ENCODE measurements at regions not wholly inside any gene's neighbourhood (a gene's known extent, or its start where the extent isn't known, plus 50 kb on each side); places are given as distances from the start of the nearest gene placed in this dataset.

DNA sequence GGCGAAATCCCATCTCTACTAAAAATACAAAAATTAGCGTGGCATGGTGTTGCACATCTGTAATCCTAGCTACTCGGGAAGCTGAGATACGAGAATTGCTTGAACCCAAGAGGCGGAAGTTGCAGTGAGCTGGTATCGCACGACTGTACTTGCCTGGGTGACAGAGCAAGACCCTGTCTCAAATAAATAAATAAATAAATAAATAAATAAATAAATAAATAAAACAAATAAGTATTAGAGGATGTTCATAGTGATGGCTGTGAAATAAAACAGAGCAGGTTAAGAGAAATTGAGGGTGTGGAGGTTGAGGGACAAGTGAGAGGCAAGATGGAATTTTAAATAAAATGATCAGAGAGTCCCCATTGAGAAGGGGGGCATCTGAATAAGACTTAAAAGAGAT is 124.7 kb upstream of the DST start:
- Histone ChIP-seq H3K36me3 (no peaks in the 10 kb centered on the region), H3K4me3 (ENCODE audit: low read depth in 1 of 2, low read length in 1 of 2) (no peak overlapping the region), H3K4me1 (ENCODE audit: control insufficient read depth in 1 of 2, insufficient read depth in 1 of 2, low read depth in 1 of 2, low read length in 1 of 2) (no peaks in the 10 kb centered on the region), H3K9me3 (no peaks in the 10 kb centered on the region), H3K27me3 (no peaks in the 10 kb centered on the region), H3K27ac (no peak overlapping the region)
- TF ChIP-seq, protein P1, sequence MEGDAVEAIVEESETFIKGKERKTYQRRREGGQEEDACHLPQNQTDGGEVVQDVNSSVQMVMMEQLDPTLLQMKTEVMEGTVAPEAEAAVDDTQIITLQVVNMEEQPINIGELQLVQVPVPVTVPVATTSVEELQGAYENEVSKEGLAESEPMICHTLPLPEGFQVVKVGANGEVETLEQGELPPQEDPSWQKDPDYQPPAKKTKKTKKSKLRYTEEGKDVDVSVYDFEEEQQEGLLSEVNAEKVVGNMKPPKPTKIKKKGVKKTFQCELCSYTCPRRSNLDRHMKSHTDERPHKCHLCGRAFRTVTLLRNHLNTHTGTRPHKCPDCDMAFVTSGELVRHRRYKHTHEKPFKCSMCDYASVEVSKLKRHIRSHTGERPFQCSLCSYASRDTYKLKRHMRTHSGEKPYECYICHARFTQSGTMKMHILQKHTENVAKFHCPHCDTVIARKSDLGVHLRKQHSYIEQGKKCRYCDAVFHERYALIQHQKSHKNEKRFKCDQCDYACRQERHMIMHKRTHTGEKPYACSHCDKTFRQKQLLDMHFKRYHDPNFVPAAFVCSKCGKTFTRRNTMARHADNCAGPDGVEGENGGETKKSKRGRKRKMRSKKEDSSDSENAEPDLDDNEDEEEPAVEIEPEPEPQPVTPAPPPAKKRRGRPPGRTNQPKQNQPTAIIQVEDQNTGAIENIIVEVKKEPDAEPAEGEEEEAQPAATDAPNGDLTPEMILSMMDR (IDR thresholded peaks at IDR 0.05) = no peak

- Histone ChIP-seq H3K4me3 (ENCODE audit: low read depth in 1 of 2, low read length in 1 of 2) (no peak overlapping the region), H3K27ac (no peak overlapping the region), H3K9me3 (no peaks in the 10 kb centered on the region), H3K36me3 (no peaks in the 10 kb centered on the region), H3K4me1 (ENCODE audit: control insufficient read depth in 1 of 2, insufficient read depth in 1 of 2, low read depth in 1 of 2, low read length in 1 of 2) (no peaks in the 10 kb centered on the region), H3K27me3 (no peaks in the 10 kb centered on the region)
- TF ChIP-seq, protein P1 (IDR thresholded peaks at IDR 0.05) = no peak
These were observed 124.1 kb upstream of the DST start for GRCh38 chr6:56766806-56767178.

DNA sequence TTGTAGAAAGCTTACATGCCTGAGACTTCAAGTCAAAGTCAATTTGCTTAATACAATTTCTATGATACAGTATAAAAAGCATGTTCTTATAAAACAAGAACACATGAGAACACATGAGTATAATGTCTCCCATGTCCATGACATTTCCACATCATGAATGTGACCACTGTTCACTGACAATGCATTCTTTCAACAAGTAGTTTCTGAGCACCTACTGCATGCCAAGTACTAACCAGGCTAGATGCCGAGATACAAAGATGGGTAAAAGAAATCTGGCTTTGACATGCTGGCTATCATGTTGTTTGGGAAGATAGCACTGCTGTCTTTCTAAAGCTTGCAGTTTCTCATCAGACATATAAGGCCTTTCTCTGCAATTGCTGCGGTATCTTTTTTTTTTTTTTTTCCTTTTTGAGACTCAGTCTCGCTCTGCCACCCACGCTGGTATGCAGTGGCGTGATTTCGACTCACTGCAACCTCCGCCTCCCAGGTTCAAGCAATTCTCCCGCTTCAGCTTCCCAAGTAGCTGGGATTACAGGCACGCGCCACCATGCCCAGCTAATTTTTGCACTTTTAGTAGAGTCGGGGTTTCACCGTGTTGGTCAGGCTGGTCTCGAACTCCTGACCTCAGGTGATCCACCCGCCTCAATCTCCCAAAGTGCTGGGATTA is 123.6 kb upstream of the DST start:
- Histone ChIP-seq H3K9me3 (no peaks in the 10 kb centered on the region), H3K36me3 (no peaks in the 10 kb centered on the region), H3K27ac (no peak overlapping the region), H3K4me3 (ENCODE audit: low read depth in 1 of 2, low read length in 1 of 2) (no peak overlapping the region), H3K4me1 (ENCODE audit: control insufficient read depth in 1 of 2, insufficient read depth in 1 of 2, low read depth in 1 of 2, low read length in 1 of 2) (no peaks in the 10 kb centered on the region), H3K27me3 (no peaks in the 10 kb centered on the region)
- TF ChIP-seq, protein P1 (IDR thresholded peaks at IDR 0.05) = no peak

DNA sequence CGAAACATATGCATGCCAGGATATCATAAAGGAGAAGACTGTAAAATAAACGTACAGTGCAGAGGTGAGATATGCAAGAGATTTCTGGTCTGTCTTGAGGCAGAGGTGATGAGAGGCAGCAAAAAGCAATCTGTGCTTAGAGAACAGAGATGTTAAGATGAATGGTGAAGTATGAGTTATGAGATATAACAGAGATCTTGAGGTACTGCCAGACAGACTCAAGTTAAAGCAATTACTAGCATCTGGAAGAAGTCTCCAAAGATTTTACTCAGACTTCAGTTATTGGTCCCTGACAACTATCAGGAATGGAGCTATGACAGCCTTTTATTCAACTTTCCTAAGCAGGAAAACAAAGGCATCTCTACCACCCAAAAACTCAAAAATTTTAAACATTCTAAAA is 122.8 kb upstream of the DST start:
- Histone ChIP-seq H3K36me3 (no peaks in the 10 kb centered on the region), H3K4me3 (ENCODE audit: low read depth in 1 of 2, low read length in 1 of 2) (no peak overlapping the region), H3K9me3 (no peaks in the 10 kb centered on the region), H3K27ac (no peak overlapping the region), H3K4me1 (ENCODE audit: control insufficient read depth in 1 of 2, insufficient read depth in 1 of 2, low read depth in 1 of 2, low read length in 1 of 2) (no peaks in the 10 kb centered on the region), H3K27me3 (no peaks in the 10 kb centered on the region)
- TF ChIP-seq, protein P1 (IDR thresholded peaks at IDR 0.05) = no peak

GRCh38 chr6:56764081-56764566 is 121.4 kb upstream of the DST start:
- H3K9me3 ChIP-seq = no peaks in the 10 kb centered on the region
- H3K36me3 ChIP-seq = no peaks in the 10 kb centered on the region
- H3K4me3 ChIP-seq (ENCODE audit: low read depth in 1 of 2, low read length in 1 of 2) = no peak overlapping the region
- H3K27ac ChIP-seq = no peak overlapping the region
- no peaks in the 10 kb centered on the region for H3K4me1 ChIP-seq (ENCODE audit: control insufficient read depth in 1 of 2, insufficient read depth in 1 of 2, low read depth in 1 of 2, low read length in 1 of 2)
- no peaks in the 10 kb centered on the region for H3K27me3 ChIP-seq
- TF ChIP-seq, protein P1 (IDR thresholded peaks at IDR 0.05) = no peak
